ENCODE measurements at regions not wholly inside any gene's neighbourhood (a gene's known extent, or its start where the extent isn't known, plus 50 kb on each side); places are given as distances from the start of the nearest gene placed in this dataset.
"Not testable (repeated sequence)": the region's sequence is repeated elsewhere in the genome, so short reads cannot be mapped to it uniquely, and the experiment has no call there.

DNA sequence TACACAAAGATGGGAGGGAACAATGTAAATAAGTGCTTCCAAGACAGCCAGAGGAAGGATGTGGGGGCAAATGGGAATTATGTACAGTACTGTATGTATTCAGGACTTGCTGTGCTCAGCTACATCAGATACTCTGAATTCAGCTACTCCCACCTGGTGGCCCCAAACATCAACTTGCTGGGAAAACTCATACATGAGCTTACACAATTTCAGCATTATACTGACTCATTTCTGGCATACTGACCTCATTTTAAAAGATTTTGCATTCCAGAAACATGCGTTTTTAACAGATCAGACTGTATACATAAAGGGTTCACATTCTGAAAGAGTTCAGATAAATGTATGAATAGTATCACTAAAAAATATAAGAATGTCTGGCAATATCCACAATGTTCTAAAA is 59.7 kb downstream of the GPX5 start:
- DNase-seq (ENCODE audit: low spot score), result no peak

DNA sequence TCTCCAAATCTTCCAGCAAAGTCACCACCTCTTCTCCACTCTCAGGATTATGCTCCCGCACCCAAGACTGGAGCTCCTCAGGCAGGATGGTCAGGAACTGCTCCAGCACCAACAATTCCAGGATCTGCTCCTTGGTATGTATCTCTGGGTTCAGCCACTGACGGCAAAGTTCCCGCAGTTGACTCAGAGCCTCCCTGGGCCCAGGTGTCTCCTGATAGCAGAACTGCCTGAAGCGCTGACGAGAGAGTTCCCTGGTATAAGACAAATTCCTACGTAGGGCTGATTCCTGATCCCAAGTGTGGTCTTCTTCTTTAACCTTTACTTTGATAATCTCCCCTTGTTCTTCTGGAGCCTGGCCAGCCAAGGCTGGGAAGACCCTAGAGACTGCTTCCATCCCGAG is 60.6 kb downstream of the GPX5 start:
- DNase-seq (ENCODE audit: low spot score), result no peak

- peak; percentile 78 for DNase-seq (ENCODE audit: low spot score)
Observed at GRCh38 chr6:28586962-28587745, 61.5 kb downstream of the GPX5 start.

DNA sequence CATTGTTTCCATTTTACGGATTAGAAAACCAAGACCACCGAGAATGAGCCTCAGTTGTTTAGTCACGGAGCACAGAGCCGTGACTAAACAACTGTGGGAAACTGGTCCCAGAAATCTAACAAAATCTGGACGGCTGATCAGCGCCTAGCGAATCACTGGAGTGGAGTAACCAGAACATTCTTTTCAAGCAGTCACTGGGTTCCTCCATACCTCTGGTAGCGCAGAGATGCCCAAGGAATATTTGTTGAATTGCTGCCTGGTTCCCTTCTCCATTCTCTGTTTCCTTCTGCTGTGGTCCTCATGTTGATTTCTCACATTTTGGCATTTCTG is 62.0 kb downstream of the GPX5 start:
- DNase-seq (ENCODE audit: low spot score), result no peak

- DNase-seq (ENCODE audit: low spot score), result no peak
Observed at GRCh38 chr6:28588666-28589065, 63.0 kb downstream of the GPX5 start.

DNA sequence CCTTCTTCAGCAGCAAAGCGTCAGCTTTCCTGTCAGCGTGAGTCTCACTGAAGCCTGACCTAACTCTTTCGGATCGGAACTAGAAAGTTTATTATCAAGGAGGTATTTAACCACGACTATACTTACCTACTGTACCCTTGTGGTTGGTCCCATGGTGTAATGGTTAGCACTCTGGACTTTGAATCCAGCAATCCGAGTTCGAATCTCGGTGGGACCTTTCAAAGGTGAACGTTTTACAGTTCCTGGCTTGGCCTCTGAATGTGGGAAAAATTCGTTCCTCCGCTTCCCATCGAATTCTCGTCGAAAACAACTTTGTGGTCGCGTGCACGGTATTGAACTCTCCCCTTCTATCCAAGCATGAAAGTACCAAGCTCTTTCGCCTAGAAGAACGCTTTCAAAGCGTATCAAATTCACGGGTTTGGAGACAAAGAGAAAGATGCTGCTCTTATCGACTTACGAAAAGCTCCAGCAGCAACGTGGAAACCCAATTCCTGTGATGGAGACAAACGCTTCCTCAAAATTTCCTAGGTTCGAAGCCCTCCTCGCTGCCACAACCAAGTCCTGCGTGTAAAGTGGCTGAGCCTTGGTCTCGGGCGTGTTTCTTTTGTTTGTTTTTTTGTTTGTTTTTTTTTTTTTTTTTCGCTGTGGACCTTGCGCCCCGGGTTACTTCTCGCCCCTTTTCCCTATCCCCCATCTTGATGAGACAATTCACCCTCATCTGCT is 63.7 kb downstream of the GPX5 start:
- no peak for DNase-seq (ENCODE audit: low spot score)

DNA sequence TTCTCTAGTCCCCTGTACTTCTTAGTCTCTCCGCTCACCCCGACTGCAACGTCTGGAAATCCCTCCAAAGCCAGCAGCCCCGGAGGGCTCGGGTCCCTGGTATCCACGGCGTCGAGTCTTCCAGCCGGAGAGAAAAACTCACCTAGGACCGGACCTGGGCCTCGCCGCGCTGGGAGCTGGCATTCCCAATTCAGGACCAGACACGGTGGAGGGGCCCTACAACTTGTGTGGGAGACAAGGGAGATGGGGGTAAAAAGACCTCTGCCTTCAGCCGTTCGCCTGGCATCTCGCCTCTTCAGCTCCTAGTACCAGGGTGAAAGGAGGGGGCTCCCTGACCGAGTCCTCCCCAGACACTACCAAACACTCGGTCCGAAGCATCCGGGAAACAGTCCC is 64.3 kb downstream of the GPX5 start:
- no peak for DNase-seq (ENCODE audit: low spot score)

- DNase-seq (ENCODE audit: low spot score), result no peak
Observed at GRCh38 chr6:28597217-28597835, 71.6 kb downstream of the GPX5 start.

DNA sequence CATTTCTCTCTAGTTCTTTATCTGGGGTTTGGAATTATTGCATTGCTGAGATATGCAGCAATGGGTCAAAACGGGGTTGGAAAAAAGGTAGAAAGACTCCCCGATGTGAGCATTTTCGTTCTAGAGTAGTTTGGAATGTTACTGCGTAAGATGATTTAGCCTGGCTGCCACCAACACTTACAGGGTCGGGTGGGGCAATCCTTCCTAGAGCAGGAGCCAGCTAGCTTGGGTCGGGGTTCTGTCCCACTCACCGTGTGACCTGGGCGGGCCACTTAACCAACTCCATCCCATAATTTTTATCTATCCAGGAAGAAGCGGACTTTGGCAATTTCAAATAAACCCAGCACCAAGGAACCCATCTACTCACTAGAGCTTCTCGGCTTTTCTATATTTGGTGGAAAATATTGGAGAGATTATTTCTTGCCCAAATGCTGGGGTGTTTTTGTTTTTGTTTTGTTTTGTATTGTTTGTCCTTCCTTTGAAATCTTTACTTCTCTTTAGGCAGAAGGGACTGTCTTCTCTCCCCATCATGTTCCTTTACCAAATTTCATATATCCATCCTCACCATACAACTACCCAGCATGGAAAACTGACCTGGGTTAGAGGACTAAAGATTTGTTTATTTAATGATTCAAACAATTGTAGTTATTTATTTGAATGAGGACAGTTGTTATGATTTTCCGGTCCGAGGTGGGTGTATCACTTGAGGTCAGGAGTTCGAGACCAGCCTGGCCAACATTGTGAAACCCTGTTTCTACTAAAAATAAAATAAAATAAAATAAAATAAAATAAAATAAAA is 72.4 kb downstream of the GPX5 start:
- no peak for DNase-seq (ENCODE audit: low spot score)

DNA sequence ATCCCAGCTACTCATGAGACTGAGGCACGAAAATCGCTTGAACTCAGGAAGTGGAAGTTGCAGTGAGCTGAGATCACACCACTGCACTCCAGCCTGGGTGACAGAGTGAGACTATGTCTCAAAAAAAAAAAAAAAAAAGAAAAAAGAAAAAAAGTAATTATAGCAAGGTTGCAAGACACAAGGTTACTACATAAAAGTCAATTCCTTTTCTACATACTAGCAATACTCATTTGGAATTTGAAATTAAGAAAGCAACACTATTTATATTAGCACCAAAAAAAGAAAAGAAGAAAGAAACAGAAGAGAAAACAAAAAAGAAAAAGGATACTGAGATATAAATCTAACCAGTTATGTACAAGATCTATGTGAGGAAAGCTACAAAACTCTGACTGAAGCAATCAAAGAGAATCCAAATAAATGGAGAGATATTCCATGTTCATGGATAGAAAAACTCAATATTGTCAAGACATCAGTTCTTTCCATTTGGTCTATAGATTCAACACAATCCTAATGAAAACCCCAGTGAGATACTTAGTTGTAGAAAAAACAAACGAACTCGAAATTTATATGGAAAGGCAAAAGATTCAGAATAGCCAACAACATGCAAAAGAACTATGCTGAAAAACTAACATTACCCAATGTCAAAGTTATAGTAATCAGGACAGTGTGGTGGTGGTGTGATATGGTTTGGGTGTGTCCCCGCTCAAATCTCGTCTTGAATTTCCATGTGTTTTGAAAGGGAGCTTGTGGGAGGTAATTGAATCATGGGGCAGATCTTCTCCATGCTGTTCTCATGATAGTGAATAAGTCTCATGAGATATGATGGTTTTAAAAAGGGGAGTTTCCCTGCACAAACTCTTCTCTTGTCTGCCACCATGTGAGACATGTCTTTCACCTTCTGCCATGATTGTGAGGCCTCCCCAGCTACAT is 73.3 kb downstream of the GPX5 start:
- no peak for DNase-seq (ENCODE audit: low spot score)

DNA sequence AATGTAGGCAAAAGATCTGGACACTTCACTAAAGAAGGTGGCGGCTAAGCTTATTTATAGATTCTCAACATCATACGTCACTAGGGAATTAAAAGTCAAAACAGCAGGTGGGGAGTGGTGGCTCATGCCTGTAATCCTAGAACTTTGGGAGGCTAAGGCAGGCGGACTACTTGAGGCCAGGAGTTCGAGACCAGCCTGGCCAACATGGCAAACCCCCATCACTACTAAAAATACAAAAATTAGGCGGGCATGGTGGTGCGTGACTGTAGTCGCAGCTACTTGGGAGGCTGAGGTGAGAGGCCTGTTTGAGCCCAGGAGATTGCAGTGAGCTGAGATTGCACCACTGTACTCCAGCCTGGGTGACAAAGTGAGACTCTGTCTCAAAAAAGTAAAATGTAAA is 74.6 kb downstream of the GPX5 start:
- no peak for DNase-seq (ENCODE audit: low spot score)

DNA sequence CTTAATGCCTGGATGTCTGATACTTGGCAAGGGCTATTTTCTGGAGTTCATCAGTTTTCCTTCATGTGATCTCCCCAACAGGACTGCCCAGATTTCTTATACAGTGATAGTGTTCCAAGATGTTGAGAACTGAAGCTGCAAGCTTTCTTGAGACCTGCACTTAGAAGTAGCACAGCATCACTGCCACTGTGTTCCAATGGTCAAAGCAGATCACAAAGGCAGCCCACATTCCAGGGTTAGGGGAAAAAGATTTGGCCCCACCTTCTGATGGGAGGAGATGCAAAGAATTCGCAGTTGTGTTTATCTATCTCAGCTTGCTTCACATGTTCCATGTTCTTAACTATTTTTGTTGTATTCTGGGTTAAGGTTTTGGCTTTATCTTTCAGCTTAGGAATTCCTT is 78.2 kb downstream of the GPX5 start:
- DNase-seq (ENCODE audit: low spot score), result no peak

DNA sequence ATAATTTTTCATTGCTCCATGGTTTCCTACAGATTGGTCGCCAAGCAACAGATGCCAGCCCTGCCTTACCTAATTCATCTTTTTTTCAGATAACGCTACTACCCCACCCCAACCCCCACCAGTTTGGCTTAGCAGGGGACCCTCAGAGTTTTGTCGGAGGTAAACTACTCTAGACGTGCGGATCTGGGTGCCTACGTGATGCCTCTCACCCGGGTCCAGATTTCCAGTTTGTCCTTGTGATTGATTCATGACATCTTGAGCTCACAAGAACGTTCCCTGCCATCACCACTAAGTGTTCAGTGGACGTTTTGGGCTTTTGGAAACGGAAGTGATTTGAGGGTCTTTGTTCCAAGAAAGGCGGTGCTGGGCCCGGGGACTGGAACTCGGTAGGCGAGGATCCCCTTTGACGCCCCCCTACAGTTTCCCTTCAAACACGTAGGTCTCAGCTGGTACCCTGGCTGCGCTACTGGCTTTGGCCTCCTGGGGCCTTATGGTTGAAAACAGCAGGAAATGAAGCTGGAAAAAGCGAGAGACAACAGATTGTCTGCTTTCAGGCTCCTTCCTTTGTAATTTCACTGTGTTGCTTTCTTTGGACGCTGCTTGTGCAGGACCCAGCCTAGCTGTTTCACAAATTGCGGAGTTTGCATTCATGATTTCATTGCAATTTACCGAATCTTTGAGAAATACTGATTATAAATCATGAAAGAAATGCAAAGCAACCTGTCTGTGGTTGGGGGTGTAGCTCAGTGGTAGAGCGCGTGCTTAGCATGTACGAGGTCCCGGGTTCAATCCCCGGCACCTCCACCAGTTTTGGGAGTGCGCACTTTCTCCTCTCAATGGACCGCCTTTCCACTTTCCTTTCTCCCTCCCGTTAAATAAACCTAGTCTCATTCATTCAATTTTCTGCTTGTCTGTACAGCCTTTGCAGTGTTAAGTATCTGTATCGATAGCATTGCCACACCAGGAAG is 81.0 kb downstream of the GPX5 start:
- DNase-seq (ENCODE audit: low spot score), result no peak

DNA sequence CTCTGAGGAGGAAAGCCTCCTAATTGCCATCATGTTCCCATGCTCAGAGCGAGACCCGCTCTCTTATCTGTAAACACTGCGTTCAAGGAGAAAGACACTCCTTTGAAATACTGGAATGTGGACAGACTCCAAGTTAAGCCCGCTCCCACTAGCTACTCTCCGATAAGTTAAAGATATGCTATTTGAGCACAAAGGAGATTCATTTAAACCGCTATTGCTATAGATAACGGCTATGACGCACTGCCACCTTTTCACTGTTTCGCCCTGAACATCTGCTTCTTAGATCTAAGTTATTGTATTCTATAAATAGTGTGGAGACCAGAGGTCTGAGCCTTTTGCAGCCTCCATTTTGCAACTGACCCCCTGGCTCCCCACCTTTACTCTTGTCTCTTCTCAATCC is 82.3 kb downstream of the GPX5 start:
- no peak for DNase-seq (ENCODE audit: low spot score)

DNA sequence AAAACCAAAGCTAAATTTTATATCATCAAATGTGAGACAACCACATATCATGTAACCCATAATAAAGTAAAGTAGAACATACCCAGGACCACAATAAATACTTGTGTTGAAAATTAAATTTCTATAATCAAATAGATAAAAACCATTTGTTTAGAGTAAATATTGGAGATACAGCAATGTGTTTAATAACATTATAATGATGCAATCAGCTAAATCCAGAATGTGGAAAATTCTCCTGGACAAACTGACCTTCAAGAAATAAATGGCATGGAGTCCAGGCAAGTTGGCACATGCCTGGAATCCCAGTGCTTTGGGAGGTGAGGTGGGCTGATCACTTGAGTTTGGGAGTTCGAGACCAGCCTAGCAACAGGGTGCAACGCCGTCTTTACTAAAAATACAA is 84.0 kb downstream of the GPX5 start:
- DNase-seq (ENCODE audit: low spot score), result no peak

DNA sequence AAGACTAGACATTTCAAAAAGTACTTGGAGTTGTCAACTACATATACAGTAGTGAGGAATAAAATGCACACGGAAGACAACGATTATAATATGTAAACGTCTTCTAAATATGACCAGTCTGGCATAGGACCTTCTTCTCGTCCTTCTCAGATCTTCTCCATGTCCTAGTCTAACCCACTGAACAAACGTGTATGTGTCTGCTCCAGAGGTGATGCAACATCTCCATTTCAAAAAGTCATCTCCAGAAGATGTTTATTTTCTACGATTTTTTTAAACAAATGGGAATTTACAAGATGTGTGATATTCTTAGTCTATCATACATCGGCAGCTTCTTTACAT is 89.9 kb downstream of the GPX5 start:
- no peak for DNase-seq (ENCODE audit: low spot score)

- DNase-seq (ENCODE audit: low spot score), result no peak
Observed at GRCh38 chr6:28615955-28616747, 90.5 kb downstream of the GPX5 start.

- DNase-seq (ENCODE audit: low spot score), result no peak
Observed at GRCh38 chr6:28618898-28619555, 93.3 kb downstream of the GPX5 start.

DNA sequence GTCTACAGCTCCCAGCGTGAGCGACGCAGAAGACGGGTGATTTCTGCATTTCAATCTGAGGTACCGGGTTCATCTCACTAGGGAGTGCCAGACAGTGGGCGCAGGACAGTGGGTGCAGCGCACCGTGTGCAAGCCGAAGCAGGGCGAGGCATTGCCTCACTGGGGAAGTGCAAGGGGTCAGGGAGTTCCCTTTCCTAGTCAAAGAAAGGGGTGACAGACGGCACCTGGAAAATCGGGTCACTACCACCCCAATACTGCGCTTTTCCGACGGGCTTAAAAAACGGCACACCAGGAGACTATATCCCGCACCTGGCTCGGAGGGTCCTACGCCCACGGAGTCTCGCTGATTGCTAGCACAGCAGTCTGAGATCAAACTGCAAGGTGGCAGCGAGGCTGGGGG is 95.6 kb downstream of the GPX5 start:
- not testable (repeated sequence) for DNase-seq (ENCODE audit: low spot score)
